Epithelial cell of esophagus (primary cell): ENCODE measurements at regions not wholly inside any gene's neighbourhood (a gene's known extent, or its start where the extent isn't known, plus 50 kb on each side); places are given as distances from the start of the nearest gene placed in this dataset.
A peak's percentile ranks its signal among the peaks of the same experiment; 100 is the strongest.

Experiments
- DNase-seq: peaks from one replicate; pipeline ENCODE4 v3.0.0; 2010; ENCODE audit warnings: low read depth
- H3K4me3 ChIP-seq: 2 replicates; pipeline ENCODE4 v1.5.1; 2011; ENCODE audit warnings: mild to moderate bottlenecking, low read length, control low read depth
- CTCF ChIP-seq: IDR thresholded peaks from 2 replicates; pipeline ENCODE4 v1.5.1; 2011; ENCODE audit warnings: low read depth, mild to moderate bottlenecking, low read length, control low read depth, inconsistent platforms; ENCODE audit not compliant: insufficient read depth; ENCODE audit errors: missing control alignments

GRCh38 chr3:111392894-111393398 lies 149.1 kb upstream of the CD96 start:
- no peak for TF ChIP-seq CTCF
- H3K4me3 ChIP-seq, result no peak overlapping the region
- peak; percentile 90 for DNase-seq

- no peak overlapping the region for H3K4me3 ChIP-seq
- peak; percentile 23 for DNase-seq
- TF ChIP-seq CTCF, result no peak
Measured at GRCh38 chr3:111412656-111413055, 129.3 kb upstream of the CD96 start.

- DNase-seq, result no peak
- H3K4me3 ChIP-seq, result no peak overlapping the region
- TF ChIP-seq CTCF, result no peak
Measured at GRCh38 chr3:111414531-111414930, 127.5 kb upstream of the CD96 start.

- H3K4me3 ChIP-seq, result no peak overlapping the region
- DNase-seq, result no peak
- no peak for TF ChIP-seq CTCF
Measured at GRCh38 chr3:111415018-111415417, 127.0 kb upstream of the CD96 start.

- TF ChIP-seq CTCF, result no peak
- DNase-seq, result no peak
- no peak overlapping the region for H3K4me3 ChIP-seq
Measured at GRCh38 chr3:111418391-111418790, 123.6 kb upstream of the CD96 start.

DNA sequence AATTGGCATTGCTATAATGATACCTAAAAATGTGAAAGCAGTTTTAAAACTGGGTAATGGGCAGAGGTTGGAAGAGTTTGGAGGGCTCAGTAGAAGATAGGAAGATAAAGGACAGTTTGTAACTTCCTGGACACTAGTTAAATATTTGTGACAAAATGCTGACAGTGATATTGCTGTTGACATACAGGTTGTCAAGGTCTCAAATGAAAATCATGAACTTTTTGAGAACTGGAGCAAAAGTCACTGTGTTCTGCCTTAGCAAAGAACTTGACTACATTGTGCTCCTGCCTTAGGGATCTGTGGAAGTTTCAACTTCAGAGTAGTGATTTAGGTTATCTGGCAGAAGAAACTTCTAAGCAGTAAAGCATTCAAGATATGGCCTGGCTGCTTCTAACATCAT lies 113.7 kb upstream of the CD96 start:
- no peak for DNase-seq
- no peak for TF ChIP-seq CTCF
- no peak overlapping the region for H3K4me3 ChIP-seq

DNA sequence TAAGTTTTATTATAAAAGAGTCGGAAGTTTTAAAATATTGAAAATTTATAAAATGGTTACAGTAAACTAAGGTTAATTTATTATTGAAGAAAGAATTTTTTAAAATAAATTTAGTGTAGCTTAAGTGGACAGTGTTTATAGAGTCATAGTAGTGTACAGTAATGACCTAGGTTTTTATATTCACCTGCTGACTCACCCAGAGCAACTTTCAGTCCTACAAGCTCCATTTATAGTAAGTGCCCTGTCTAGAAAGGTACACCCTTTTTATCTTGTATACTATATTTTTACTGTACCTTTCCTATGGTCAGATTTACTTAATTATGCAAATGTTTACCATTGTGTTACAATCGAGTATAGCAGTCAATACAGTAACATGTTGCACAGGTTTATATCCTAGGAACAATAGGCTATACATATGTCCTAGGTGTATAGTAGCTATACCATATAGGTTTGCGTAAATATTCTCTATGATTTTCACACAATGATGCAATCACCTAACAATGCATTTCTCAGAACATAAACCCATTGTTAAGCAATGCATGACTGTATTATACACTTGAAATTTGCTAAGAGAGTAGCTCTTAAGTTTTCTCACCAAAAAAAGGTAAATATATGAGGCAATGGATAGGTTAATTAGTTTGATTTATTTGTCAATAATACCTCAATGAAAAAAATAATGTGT lies 106.9 kb upstream of the CD96 start:
- peak; percentile 61 for DNase-seq
- TF ChIP-seq CTCF, result no peak

More for the DNA sequence above, 106.9 kb upstream of the CD96 start:
- no peak overlapping the region for H3K4me3 ChIP-seq
